ENCODE measurements at regions not wholly inside any gene's neighbourhood (a gene's known extent, or its start where the extent isn't known, plus 50 kb on each side); places are given as distances from the start of the nearest gene placed in this dataset.

GRCh38 chr5:89827960-89828359, 581.6 kb downstream of the CETN3 start:
- TF ChIP-seq MAX (IDR thresholded peaks at IDR 0.05) (no peak), JUN (IDR thresholded peaks at IDR 0.05; ENCODE audit: low read depth, low read length) (no peak), CTCF (IDR thresholded peaks at IDR 0.05; ENCODE audit: control extremely low read depth in 1 of 3, insufficient read depth in 1 of 3, low read depth in 1 of 3, low read length in 3 of 3) (no peak), GABPA (IDR thresholded peaks at IDR 0.05; ENCODE audit: borderline replicate concordance, insufficient read depth, low read length) (no peak), RAD21 (IDR thresholded peaks at IDR 0.05 in 1 of 2, conservative IDR thresholded peaks at IDR 0.05 in 1 of 2; ENCODE audit: low read depth in 2 of 2, low read length in 2 of 2) (no peak), ZNF274 (IDR thresholded peaks at IDR 0.05; ENCODE audit: borderline replicate concordance, extremely low read depth, low read length) (no peak), EZH2 (IDR thresholded peaks at IDR 0.05; ENCODE audit: low read depth, low read length, severe bottlenecking) (no peak), SRF (IDR thresholded peaks at IDR 0.05; ENCODE audit: low read depth, low read length) (no peak)
